ENCODE measurements at regions not wholly inside any gene's neighbourhood (a gene's known extent, or its start where the extent isn't known, plus 50 kb on each side); places are given as distances from the start of the nearest gene placed in this dataset.
"Not testable (repeated sequence)": the region's sequence is repeated elsewhere in the genome, so short reads cannot be mapped to it uniquely, and the experiment has no call there.

DNA sequence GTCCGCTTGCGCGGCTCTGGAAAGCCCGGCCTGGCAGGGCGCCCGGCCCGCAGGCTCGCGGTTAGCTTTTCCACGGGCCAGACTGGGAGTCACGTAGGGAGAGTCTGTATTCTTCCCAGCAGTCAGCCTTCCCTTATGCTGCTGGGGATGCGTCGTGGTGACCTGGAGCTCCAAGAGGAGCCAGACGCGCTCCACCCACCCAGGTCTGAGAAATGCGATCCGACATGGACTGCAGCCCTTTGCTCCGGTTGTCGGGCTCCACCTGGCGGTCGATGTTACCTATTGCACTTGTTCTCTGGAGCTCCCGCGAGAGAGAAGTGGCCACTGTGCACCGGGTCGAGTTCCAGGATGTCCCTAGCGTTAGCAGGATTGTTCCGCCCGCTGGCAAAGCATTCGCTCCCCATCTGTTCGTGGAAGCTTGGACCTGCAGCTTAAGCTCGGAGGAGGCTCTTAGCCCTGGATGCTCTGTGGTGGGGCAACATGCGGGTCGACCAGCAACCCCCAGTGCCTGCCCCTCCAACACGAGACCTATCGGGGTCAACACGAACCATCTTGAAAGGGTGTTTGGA lies 367.4 kb downstream of the SPATA31A6 start:
- H3K4me3 Mint-ChIP-seq; H3K27ac Mint-ChIP-seq; H3K9me3 Mint-ChIP-seq; DNase-seq (ENCODE audit: low spot score); H3K27me3 Mint-ChIP-seq (ENCODE audit: insufficient read depth); intact Hi-C loops (cut with micrococcal nuclease); H3K36me3 Mint-ChIP-seq (ENCODE audit: low read depth); H3K4me1 Mint-ChIP-seq (ENCODE audit: low read depth): not testable (repeated sequence)

DNA sequence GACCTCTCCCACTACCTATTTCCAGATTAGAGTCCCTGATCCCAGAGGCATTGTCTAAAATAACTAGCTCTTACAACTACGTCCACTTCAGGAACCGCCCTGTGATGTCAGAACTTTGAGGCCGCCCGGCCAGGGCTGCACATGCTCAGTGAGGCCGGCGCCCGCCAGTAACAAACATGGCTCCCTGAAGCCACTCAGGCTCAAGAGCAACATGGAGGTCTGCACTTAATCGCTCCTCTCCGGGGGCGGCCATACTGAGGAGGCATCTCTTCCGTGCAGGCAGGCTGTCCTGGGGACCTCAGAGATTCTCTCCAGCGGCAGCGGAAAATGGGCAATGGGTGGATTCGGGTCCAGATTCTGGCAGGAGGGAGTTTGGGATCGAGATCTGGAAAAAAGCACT lies 385.1 kb downstream of the SPATA31A6 start:
- peak overlapping the region; percentile 44 for H3K27ac Mint-ChIP-seq
- H3K36me3 Mint-ChIP-seq (ENCODE audit: low read depth); H3K27me3 Mint-ChIP-seq (ENCODE audit: insufficient read depth); intact Hi-C loops (cut with micrococcal nuclease); H3K4me1 Mint-ChIP-seq (ENCODE audit: low read depth); H3K9me3 Mint-ChIP-seq: not testable (repeated sequence)
- H3K4me3 Mint-ChIP-seq = peak overlapping the region; percentile 83
- peak; percentile 9 for DNase-seq (ENCODE audit: low spot score)

DNA sequence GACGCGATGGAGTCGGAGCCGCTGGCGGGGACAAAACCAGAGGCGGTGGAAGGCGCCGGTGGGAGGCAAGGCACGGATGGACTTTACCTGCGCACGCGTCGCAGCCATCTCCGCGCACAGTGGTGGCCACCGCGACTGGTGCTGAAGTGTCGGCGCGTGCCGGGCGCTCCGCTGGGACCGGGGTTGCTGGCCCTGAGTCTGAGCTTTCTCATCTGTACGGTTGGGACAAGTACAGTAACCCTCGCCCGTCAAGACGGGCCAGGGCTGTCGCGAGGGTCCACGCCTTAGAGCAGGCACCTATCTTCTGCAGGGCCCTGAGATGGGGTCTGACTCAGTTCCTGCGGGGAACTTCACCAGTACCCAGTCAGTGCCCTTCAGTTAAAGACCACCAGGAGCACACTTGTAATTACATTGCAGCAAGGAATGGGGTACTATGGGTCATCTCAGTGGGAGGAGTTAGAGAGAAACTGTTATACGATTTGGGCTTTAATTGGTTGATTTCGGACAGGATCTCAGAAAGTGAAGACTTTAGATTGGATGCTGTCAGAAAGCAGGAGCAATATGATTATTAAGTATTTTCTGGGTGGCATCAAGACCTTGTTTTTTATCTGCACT lies 385.6 kb downstream of the SPATA31A6 start:
- H3K27me3 Mint-ChIP-seq (ENCODE audit: insufficient read depth); H3K27ac Mint-ChIP-seq; DNase-seq (ENCODE audit: low spot score); H3K4me1 Mint-ChIP-seq (ENCODE audit: low read depth); intact Hi-C loops (cut with micrococcal nuclease); H3K36me3 Mint-ChIP-seq (ENCODE audit: low read depth); H3K9me3 Mint-ChIP-seq: not testable (repeated sequence)
- peak overlapping the region; percentile 83 for H3K4me3 Mint-ChIP-seq

DNA sequence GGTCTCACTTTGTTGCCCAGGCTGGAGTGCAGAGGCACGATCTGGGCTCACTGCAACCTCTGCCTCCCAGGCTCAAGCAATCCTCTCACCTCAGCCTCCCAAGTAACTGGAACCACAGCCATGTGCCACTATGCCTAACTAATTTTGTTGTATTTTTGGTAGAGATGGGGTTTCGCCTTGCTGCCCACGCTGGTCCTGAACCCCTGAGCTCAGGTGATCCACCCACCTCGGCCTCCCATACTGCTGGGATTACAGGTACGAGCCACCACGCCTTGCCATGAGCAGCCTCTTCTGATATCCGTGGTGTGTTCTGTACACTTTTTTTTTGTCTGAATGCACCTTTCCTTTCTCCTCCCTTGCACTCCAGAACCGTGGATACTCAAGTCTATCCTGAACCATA lies 394.4 kb downstream of the SPATA31A6 start:
- not testable (repeated sequence) for H3K27ac Mint-ChIP-seq; DNase-seq (ENCODE audit: low spot score)

More for the DNA sequence above, 394.4 kb downstream of the SPATA31A6 start:
- H3K4me3 Mint-ChIP-seq; H3K36me3 Mint-ChIP-seq (ENCODE audit: low read depth); H3K27me3 Mint-ChIP-seq (ENCODE audit: insufficient read depth); H3K4me1 Mint-ChIP-seq (ENCODE audit: low read depth); intact Hi-C loops (cut with micrococcal nuclease); H3K9me3 Mint-ChIP-seq: not testable (repeated sequence)
